PFSK-1 (cell line): ENCODE measurements at regions not wholly inside any gene's neighbourhood (a gene's known extent, or its start where the extent isn't known, plus 50 kb on each side); places are given as distances from the start of the nearest gene placed in this dataset.

ENCODE experiments used
- FOXP2 ChIP-seq: optimal IDR thresholded peaks from 2 replicates; pipeline ENCODE3; 2011; ENCODE audit warnings: borderline replicate concordance, control low read depth, inconsistent platforms; ENCODE audit not compliant: insufficient read depth; ENCODE audit errors: extremely low read length, extremely low read depth
- POLR2AphosphoS5 ChIP-seq: IDR thresholded peaks from 2 replicates; pipeline ENCODE4 v1.6.1; 2012; ENCODE audit warnings: low read depth, mild to moderate bottlenecking, control low read depth, low read length, moderate library complexity
- REST ChIP-seq, 2 experiments: IDR thresholded peaks; 2 replicates each; pipeline versions ENCODE4 v1.6.1 to v1.8.0; 2011 to 2012; ENCODE audit warnings: low read depth in 2 of 2, low read length in 2 of 2, control low read depth in 1 of 2, inconsistent platforms in 1 of 2, mild to moderate bottlenecking in 1 of 2, moderate library complexity in 1 of 2; ENCODE audit not compliant: insufficient read depth in 1 of 2
- SIN3A ChIP-seq: IDR thresholded peaks from 2 replicates; pipeline ENCODE4 v1.6.1; 2012; ENCODE audit warnings: mild to moderate bottlenecking, low read length, moderate library complexity, borderline replicate concordance; ENCODE audit not compliant: insufficient read depth
- TAF1 ChIP-seq: IDR thresholded peaks from 2 replicates; pipeline ENCODE4 v1.6.1; 2012; ENCODE audit warnings: low read length, control low read depth, borderline replicate concordance; ENCODE audit not compliant: insufficient read depth

GRCh38 chrX:69102612-69103194 lies 62.5 kb downstream of the PJA1 start:
- TF ChIP-seq POLR2AphosphoS5 (no peak), TAF1 (no peak), REST (IDR thresholded peaks at IDR 0.05; ENCODE audit: insufficient read depth in 1 of 2, low read depth in 2 of 2, low read length in 2 of 2) (no peak), FOXP2 (no peak), SIN3A (no peak)
